Osteoblast (primary cell): ENCODE measurements at regions not wholly inside any gene's neighbourhood (a gene's known extent, or its start where the extent isn't known, plus 50 kb on each side); places are given as distances from the start of the nearest gene placed in this dataset.

Experiments
- DNase-seq: peaks from one replicate; pipeline ENCODE4 v3.0.0; 2011; ENCODE audit warnings: low spot score, mixed read lengths; ENCODE audit not compliant: insufficient read length; ENCODE audit errors: missing footprints
- H2AFZ ChIP-seq: 2 replicates; pipeline ENCODE4 v1.6.0; 2011; ENCODE audit warnings: mild to moderate bottlenecking, low read length
- H3K27ac ChIP-seq: 2 replicates; pipeline ENCODE4 v1.5.1; 2011; ENCODE audit warnings: mild to moderate bottlenecking, low read depth, low read length, moderate library complexity
- H3K27me3 ChIP-seq: 2 replicates; pipeline ENCODE4 v1.6.0; 2012; ENCODE audit warnings: mild to moderate bottlenecking, control low read depth, inconsistent platforms, low read length, moderate library complexity; ENCODE audit not compliant: insufficient read depth
- H3K36me3 ChIP-seq: 2 replicates; pipeline ENCODE4 v1.5.1; 2011; ENCODE audit warnings: mild to moderate bottlenecking, low read length, control low read depth, moderate library complexity; ENCODE audit not compliant: insufficient read depth
- H3K4me1 ChIP-seq: 2 replicates; pipeline ENCODE4 v1.5.1; 2011; ENCODE audit warnings: mild to moderate bottlenecking, low read length, control low read depth, moderate library complexity; ENCODE audit not compliant: insufficient read depth
- H3K4me2 ChIP-seq: 2 replicates; pipeline ENCODE4 v1.6.0; 2011; ENCODE audit warnings: mild to moderate bottlenecking, low read length; ENCODE audit not compliant: insufficient read depth
- H3K4me3 ChIP-seq: fragments of 200-600 bp; sonication (generic); 3 replicates; pipeline ENCODE4 v1.5.1; 2012; ENCODE audit warnings: mild to moderate bottlenecking, low read length, inconsistent platforms; ENCODE audit not compliant: insufficient read depth
- H3K79me2 ChIP-seq: 2 replicates; pipeline ENCODE4 v1.6.0; 2012; ENCODE audit warnings: mild to moderate bottlenecking, low read length, control low read depth, inconsistent platforms; ENCODE audit not compliant: insufficient read depth
- H3K9me3 ChIP-seq: 2 replicates; pipeline ENCODE4 v1.5.1; 2011; ENCODE audit warnings: low read depth, low read length, control low read depth
- H4K20me1 ChIP-seq: 2 replicates; pipeline ENCODE4 v1.6.0; 2012; ENCODE audit warnings: mild to moderate bottlenecking, low read length, control low read depth; ENCODE audit not compliant: insufficient read depth
- CTCF ChIP-seq: IDR thresholded peaks from 2 replicates; pipeline ENCODE4 v1.5.1; 2011; ENCODE audit warnings: mild to moderate bottlenecking, low read depth, low read length, moderate library complexity; ENCODE audit errors: extremely low read depth

- Histone ChIP-seq H3K79me2 (no peaks in the 10 kb centered on the region), H2AFZ (no peak overlapping the region), H4K20me1 (no peaks in the 10 kb centered on the region), H3K27me3 (no peaks in the 10 kb centered on the region), H3K4me2 (no peak overlapping the region), H3K36me3 (no peaks in the 10 kb centered on the region), H3K4me3 (no peak overlapping the region), H3K9me3 (no peaks in the 10 kb centered on the region), H3K27ac (no peak overlapping the region), H3K4me1 (no peaks in the 10 kb centered on the region)
- no peak for DNase-seq
- TF ChIP-seq CTCF, result no peak
These were observed 696.2 kb downstream of the TSN start for GRCh38 chr2:122451697-122452096.

GRCh38 chr2:122469147-122469546 lies 713.7 kb downstream of the TSN start:
- Histone ChIP-seq H3K4me1 (no peaks in the 10 kb centered on the region), H4K20me1 (no peaks in the 10 kb centered on the region), H3K79me2 (no peaks in the 10 kb centered on the region), H3K27me3 (no peaks in the 10 kb centered on the region), H3K36me3 (no peaks in the 10 kb centered on the region), H3K4me3 (no peak overlapping the region), H3K9me3 (no peaks in the 10 kb centered on the region), H2AFZ (no peak overlapping the region), H3K27ac (no peak overlapping the region), H3K4me2 (no peak overlapping the region)
- no peak for DNase-seq
- TF ChIP-seq CTCF, result no peak

GRCh38 chr2:122471753-122472152 lies 716.3 kb downstream of the TSN start:
- DNase-seq, result no peak
- Histone ChIP-seq H3K36me3 (no peaks in the 10 kb centered on the region), H3K4me3 (no peak overlapping the region), H3K9me3 (no peaks in the 10 kb centered on the region), H3K4me1 (no peaks in the 10 kb centered on the region), H4K20me1 (no peaks in the 10 kb centered on the region), H3K79me2 (no peaks in the 10 kb centered on the region), H3K27ac (no peak overlapping the region), H3K4me2 (no peak overlapping the region), H2AFZ (no peak overlapping the region), H3K27me3 (no peaks in the 10 kb centered on the region)
- no peak for TF ChIP-seq CTCF

GRCh38 chr2:122478117-122478516 lies 722.7 kb downstream of the TSN start:
- Histone ChIP-seq H3K4me2 (no peak overlapping the region), H3K4me1 (no peaks in the 10 kb centered on the region), H3K79me2 (no peaks in the 10 kb centered on the region), H3K36me3 (no peaks in the 10 kb centered on the region), H2AFZ (no peak overlapping the region), H3K9me3 (no peaks in the 10 kb centered on the region), H3K27me3 (no peaks in the 10 kb centered on the region), H4K20me1 (no peaks in the 10 kb centered on the region), H3K27ac (no peak overlapping the region), H3K4me3 (no peak overlapping the region)
- TF ChIP-seq CTCF, result no peak
- DNase-seq, result no peak
